ENCODE measurements at regions not wholly inside any gene's neighbourhood (a gene's known extent, or its start where the extent isn't known, plus 50 kb on each side); places are given as distances from the start of the nearest gene placed in this dataset.

DNA sequence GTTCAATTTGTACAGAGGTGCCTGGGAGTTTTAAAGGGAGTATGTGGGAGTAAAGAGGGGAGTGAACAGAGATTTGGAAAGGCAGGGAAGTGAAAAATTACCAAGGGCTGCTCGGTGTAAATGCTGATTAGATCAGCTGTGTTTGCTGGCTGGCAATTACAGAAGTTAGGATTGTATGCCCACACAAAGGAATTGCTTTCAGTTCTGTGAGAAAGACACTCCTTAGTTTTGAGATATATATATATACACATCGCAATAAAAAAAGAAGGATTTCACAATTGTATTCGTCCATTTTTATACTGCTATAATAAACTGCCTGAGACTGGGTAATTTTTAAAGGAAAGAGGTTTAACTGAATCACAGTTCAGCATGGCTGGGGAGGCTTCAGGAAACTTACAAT, 196.3 kb downstream of the SLITRK5 start:
- Histone ChIP-seq H3K4me1 (ENCODE audit: insufficient read depth, insufficient read length) (no peaks in the 10 kb centered on the region), H3K4me3 (ENCODE audit: insufficient read length, low read depth) (no peak overlapping the region), H3K36me3 (ENCODE audit: insufficient read depth, insufficient read length, low read length) (no peaks in the 10 kb centered on the region), H3K27me3 (ENCODE audit: insufficient read depth, insufficient read length) (no peaks in the 10 kb centered on the region), H3K9ac (ENCODE audit: insufficient read length, low read depth) (no peak overlapping the region), H3K9me3 (ENCODE audit: insufficient read depth, low read length) (no peaks in the 10 kb centered on the region)
- TF ChIP-seq SUZ12 (IDR thresholded peaks at IDR 0.05; ENCODE audit: extremely low read depth, insufficient read depth, insufficient read length) (no peak), YY1 (IDR thresholded peaks at IDR 0.05; ENCODE audit: insufficient read depth, insufficient read length) (no peak)
- DNase-seq (ENCODE audit: low read depth, low spot score) = no peak

DNA sequence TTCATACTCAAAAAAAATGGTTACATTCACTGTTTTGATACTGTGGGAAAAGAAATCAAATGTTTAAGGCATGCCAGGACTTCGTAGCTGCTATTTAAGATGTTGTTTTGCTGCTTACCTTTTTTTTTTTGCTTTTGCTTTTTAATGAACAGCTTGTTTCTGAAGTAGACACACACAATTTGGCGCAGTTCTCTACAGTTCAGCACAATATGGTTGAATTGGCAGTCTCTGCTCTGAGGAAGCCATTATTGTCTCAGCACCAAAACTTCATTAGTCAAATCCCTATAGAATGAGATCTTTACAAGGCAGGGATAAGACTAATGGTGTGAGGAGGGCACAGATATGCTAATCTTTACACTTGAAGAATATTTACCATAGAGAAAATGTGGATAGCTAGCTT, 197.6 kb downstream of the SLITRK5 start:
- no peak for DNase-seq (ENCODE audit: low read depth, low spot score)
- H3K27me3 ChIP-seq (ENCODE audit: insufficient read depth, insufficient read length) = no peaks in the 10 kb centered on the region
- H3K36me3 ChIP-seq (ENCODE audit: insufficient read depth, insufficient read length, low read length) = no peaks in the 10 kb centered on the region
- TF ChIP-seq SUZ12 (IDR thresholded peaks at IDR 0.05; ENCODE audit: extremely low read depth, insufficient read depth, insufficient read length) (no peak), YY1 (IDR thresholded peaks at IDR 0.05; ENCODE audit: insufficient read depth, insufficient read length) (no peak), ZNF274 (IDR thresholded peaks at IDR 0.05; ENCODE audit: low read depth, low read length) (no peak)
- H3K9ac ChIP-seq (ENCODE audit: insufficient read length, low read depth) = no peak overlapping the region
- H3K4me1 ChIP-seq (ENCODE audit: insufficient read depth, insufficient read length) = no peaks in the 10 kb centered on the region
- no peaks in the 10 kb centered on the region for H3K9me3 ChIP-seq (ENCODE audit: insufficient read depth, low read length)
- H3K4me3 ChIP-seq (ENCODE audit: insufficient read length, low read depth) = no peak overlapping the region

DNA sequence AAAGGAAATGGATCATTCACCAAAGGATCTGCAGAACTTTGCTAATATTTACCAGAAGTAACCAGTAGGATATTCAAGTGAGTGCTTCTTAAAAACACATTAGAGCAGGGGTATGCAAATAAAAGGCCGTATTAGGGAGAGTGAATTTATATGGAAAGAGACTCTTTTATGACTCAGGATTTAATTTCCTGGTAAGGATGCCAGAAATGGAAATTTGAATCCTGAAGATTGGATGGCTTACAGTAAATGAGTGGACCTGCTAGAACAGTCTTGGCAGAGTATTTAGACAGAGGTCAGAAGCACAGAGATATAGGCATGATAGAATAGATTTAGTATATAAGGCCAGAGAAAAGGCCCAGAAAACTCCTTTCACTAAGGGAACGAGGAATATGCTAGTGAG, 201.6 kb downstream of the SLITRK5 start:
- no peak overlapping the region for H3K4me3 ChIP-seq (ENCODE audit: insufficient read length, low read depth)
- H3K9ac ChIP-seq (ENCODE audit: insufficient read length, low read depth) = no peak overlapping the region
- no peaks in the 10 kb centered on the region for H3K9me3 ChIP-seq (ENCODE audit: insufficient read depth, low read length)
- H3K36me3 ChIP-seq (ENCODE audit: insufficient read depth, insufficient read length, low read length) = no peaks in the 10 kb centered on the region
- H3K4me1 ChIP-seq (ENCODE audit: insufficient read depth, insufficient read length) = no peaks in the 10 kb centered on the region
- TF ChIP-seq SUZ12 (IDR thresholded peaks at IDR 0.05; ENCODE audit: extremely low read depth, insufficient read depth, insufficient read length) (no peak), ZNF274 (IDR thresholded peaks at IDR 0.05; ENCODE audit: low read depth, low read length) (no peak), YY1 (IDR thresholded peaks at IDR 0.05; ENCODE audit: insufficient read depth, insufficient read length) (no peak)
- no peak for DNase-seq (ENCODE audit: low read depth, low spot score)
- H3K27me3 ChIP-seq (ENCODE audit: insufficient read depth, insufficient read length) = no peaks in the 10 kb centered on the region

DNA sequence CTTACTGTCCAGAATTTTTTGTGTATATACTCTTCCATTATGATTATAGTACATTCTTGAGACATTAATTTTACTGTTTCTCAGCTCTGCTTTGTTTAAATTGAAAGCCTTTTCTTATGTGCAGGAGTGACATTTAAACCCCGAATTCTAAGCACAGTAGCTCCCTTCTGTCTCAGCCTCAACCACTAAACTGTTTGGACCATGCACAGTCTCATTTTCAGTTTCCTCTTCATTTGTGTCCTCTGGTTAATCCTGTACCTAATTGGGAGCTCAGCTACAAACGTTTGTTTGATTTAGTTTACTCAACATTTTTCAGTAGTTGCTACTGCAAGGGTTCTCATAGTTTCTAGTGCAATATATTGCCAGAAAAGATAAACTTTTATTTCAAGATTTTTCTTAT, 206.3 kb downstream of the SLITRK5 start:
- H3K9me3 ChIP-seq (ENCODE audit: insufficient read depth, low read length) = no peaks in the 10 kb centered on the region
- no peaks in the 10 kb centered on the region for H3K27me3 ChIP-seq (ENCODE audit: insufficient read depth, insufficient read length)
- H3K4me3 ChIP-seq (ENCODE audit: insufficient read length, low read depth) = no peak overlapping the region
- TF ChIP-seq YY1 (IDR thresholded peaks at IDR 0.05; ENCODE audit: insufficient read depth, insufficient read length) = no peak
- no peak for TF ChIP-seq SUZ12 (IDR thresholded peaks at IDR 0.05; ENCODE audit: extremely low read depth, insufficient read depth, insufficient read length)
- TF ChIP-seq ZNF274 (IDR thresholded peaks at IDR 0.05; ENCODE audit: low read depth, low read length) = no peak
- no peak overlapping the region for H3K9ac ChIP-seq (ENCODE audit: insufficient read length, low read depth)
- no peak for DNase-seq (ENCODE audit: low read depth, low spot score)
- H3K36me3 ChIP-seq (ENCODE audit: insufficient read depth, insufficient read length, low read length) = no peaks in the 10 kb centered on the region
- no peaks in the 10 kb centered on the region for H3K4me1 ChIP-seq (ENCODE audit: insufficient read depth, insufficient read length)

DNA sequence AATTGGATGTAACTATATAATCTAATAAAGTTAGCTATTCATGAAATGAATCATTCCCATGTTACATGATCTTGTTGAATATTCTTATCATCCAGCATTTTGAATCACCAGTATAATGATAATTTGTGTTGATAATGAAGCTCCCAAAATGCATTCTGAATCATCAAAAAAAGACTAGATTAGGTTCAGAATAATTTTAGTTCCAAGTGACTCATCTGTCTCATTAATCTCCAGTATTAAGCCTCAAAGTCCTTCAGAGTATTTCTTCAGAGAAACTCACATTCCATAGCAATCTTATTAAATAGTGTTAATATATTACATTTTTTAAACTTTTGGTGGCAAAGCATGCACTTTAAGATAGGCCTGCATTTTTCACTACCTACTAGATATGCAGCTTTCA, 207.5 kb downstream of the SLITRK5 start:
- Histone ChIP-seq H3K4me3 (ENCODE audit: insufficient read length, low read depth) (no peak overlapping the region), H3K27me3 (ENCODE audit: insufficient read depth, insufficient read length) (no peaks in the 10 kb centered on the region), H3K36me3 (ENCODE audit: insufficient read depth, insufficient read length, low read length) (no peaks in the 10 kb centered on the region), H3K9me3 (ENCODE audit: insufficient read depth, low read length) (no peaks in the 10 kb centered on the region), H3K4me1 (ENCODE audit: insufficient read depth, insufficient read length) (no peaks in the 10 kb centered on the region), H3K9ac (ENCODE audit: insufficient read length, low read depth) (no peak overlapping the region)
- no peak for TF ChIP-seq ZNF274 (IDR thresholded peaks at IDR 0.05; ENCODE audit: low read depth, low read length)
- TF ChIP-seq YY1 (IDR thresholded peaks at IDR 0.05; ENCODE audit: insufficient read depth, insufficient read length) = no peak
- no peak for TF ChIP-seq SUZ12 (IDR thresholded peaks at IDR 0.05; ENCODE audit: extremely low read depth, insufficient read depth, insufficient read length)
- DNase-seq (ENCODE audit: low read depth, low spot score) = no peak

DNA sequence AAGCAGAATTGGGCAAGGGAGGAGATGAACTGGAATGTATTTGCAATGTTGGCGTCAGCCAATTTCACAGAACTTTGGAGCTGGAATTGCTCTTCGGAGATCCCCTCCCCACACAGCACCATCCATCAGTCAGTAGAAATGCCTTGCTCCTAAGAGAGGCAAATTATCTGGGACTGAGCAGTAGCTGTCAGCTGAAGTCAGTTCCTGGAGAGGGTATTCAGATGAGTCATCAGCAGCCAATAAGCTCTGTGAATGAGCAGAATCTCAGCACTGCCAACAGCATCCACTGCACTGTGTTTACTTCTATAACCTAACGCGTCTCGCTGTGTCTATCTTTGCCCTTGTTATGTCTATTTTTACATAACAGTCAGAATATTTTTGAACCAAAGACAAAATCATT, 213.7 kb downstream of the SLITRK5 start:
- Histone ChIP-seq H3K4me3 (ENCODE audit: insufficient read length, low read depth) (no peak overlapping the region), H3K9ac (ENCODE audit: insufficient read length, low read depth) (no peak overlapping the region), H3K9me3 (ENCODE audit: insufficient read depth, low read length) (no peaks in the 10 kb centered on the region), H3K4me1 (ENCODE audit: insufficient read depth, insufficient read length) (no peaks in the 10 kb centered on the region), H3K27me3 (ENCODE audit: insufficient read depth, insufficient read length) (no peaks in the 10 kb centered on the region), H3K36me3 (ENCODE audit: insufficient read depth, insufficient read length, low read length) (no peaks in the 10 kb centered on the region)
- TF ChIP-seq SUZ12 (IDR thresholded peaks at IDR 0.05; ENCODE audit: extremely low read depth, insufficient read depth, insufficient read length) (no peak), ZNF274 (IDR thresholded peaks at IDR 0.05; ENCODE audit: low read depth, low read length) (no peak), YY1 (IDR thresholded peaks at IDR 0.05; ENCODE audit: insufficient read depth, insufficient read length) (no peak)
- peak; percentile 30 for DNase-seq (ENCODE audit: low read depth, low spot score)

DNA sequence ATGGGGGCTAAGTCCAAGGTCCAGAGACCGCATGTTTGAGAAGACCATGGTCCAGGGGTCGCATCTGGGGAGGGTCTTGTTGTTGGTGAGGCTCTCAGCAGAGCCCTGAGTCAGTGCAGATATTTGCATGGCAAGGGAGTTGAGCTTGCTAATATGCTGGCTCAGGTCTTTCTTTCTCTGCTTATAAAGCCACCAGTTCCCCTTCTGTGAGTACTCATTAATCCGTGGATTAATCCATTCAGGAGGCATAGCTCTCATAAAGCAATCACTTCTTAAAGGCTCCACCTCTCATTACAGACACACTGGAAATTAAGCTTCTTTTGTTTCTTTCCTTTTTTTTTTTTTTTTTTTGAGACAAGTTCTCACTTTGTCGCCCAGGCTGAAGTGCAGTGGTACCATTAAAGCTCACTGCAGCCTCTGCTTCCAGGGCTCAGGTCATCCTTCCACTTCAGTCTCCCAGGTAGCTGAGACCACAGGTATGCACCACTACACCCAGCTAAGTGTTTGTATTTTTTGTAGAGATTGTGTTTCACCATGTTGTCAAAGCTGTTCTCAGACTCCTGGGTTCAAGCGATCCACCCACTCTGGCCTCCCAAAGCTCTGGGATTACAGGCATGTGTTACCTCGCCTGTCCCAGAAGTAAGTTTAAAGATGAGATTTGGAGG, 216.4 kb downstream of the SLITRK5 start:
- no peak for TF ChIP-seq YY1 (IDR thresholded peaks at IDR 0.05; ENCODE audit: insufficient read depth, insufficient read length)
- TF ChIP-seq SUZ12 (IDR thresholded peaks at IDR 0.05; ENCODE audit: extremely low read depth, insufficient read depth, insufficient read length) = no peak
- TF ChIP-seq ZNF274 (IDR thresholded peaks at IDR 0.05; ENCODE audit: low read depth, low read length) = no peak
- Histone ChIP-seq H3K4me1 (ENCODE audit: insufficient read depth, insufficient read length) (no peaks in the 10 kb centered on the region), H3K27me3 (ENCODE audit: insufficient read depth, insufficient read length) (no peaks in the 10 kb centered on the region), H3K36me3 (ENCODE audit: insufficient read depth, insufficient read length, low read length) (no peaks in the 10 kb centered on the region), H3K4me3 (ENCODE audit: insufficient read length, low read depth) (no peak overlapping the region), H3K9ac (ENCODE audit: insufficient read length, low read depth) (no peak overlapping the region), H3K9me3 (ENCODE audit: insufficient read depth, low read length) (no peaks in the 10 kb centered on the region)
- no peak for DNase-seq (ENCODE audit: low read depth, low spot score)
